Body of pancreas (tissue), 4 donors: ENCODE measurements at regions not wholly inside any gene's neighbourhood (a gene's known extent, or its start where the extent isn't known, plus 50 kb on each side); places are given as distances from the start of the nearest gene placed in this dataset.

Experiments used
- ATAC-seq: fragments of 150-250 bp; one replicate; pipeline ENCODE4 v1.9.1; 2016
- DNase-seq, 4 donors: peaks; one replicate each; pipeline ENCODE4 v3.0.0-alpha.2; 2019
- H3K27ac ChIP-seq, 4 donors: fragments of 200-600 bp; sonication (generic); 1 replicate in 3 of 4; 2 replicates in 1 of 4; pipeline versions ENCODE4 v1.5.1 to v1.6.1; 2016 to 2019; ENCODE audit warnings: mild to moderate bottlenecking in 1 of 4, mixed read lengths in 1 of 4, moderate library complexity in 1 of 4
- H3K27me3 ChIP-seq, 2 donors: fragments of 200-600 bp; sonication (generic); one replicate each; pipeline ENCODE4 v1.6.0; 2016; ENCODE audit warnings: mild to moderate bottlenecking in 1 of 2
- H3K36me3 ChIP-seq, 2 donors: fragments of 200-600 bp; sonication (generic); replicated peaks in 1 of 2; 2 replicates each; pipeline ENCODE4 v1.5.1; 2016; ENCODE audit warnings: low read depth in 2 of 2; ENCODE audit not compliant: insufficient read depth in 1 of 2
- H3K4me1 ChIP-seq: fragments of 200-600 bp; sonication (generic); one replicate; pipeline ENCODE4 v1.6.0; 2016
- H3K4me3 ChIP-seq, 2 donors: fragments of 200-600 bp; sonication (generic); 1 replicate in 1 of 2; 2 replicates in 1 of 2; pipeline ENCODE4 v1.5.1; 2016 to 2019
- H3K9me3 ChIP-seq, 3 donors: fragments of 200-600 bp; sonication (generic); 1 replicate in 2 of 3; 2 replicates in 1 of 3; pipeline ENCODE4 v1.5.1; 2016
- POLR2A ChIP-seq, 3 donors: fragments of 450-650 bp; IDR thresholded peaks; one replicate each; pipeline ENCODE4 v1.6.1; 2016; ENCODE audit warnings: antibody characterized with exemption in 3 of 3, mild to moderate bottlenecking in 2 of 3
- WGBS, 2 donors: methylation state at CpG; one replicate each; pipeline ENCODE4 v1.1.5; 2017; 5-methylcytosine and 5-hydroxymethylcytosine counted together
- intact Hi-C: fragments of 100-400 bp; cut with DNase I; formaldehyde crosslinking; loops from one replicate; pipeline ENCODE4 v1.15.1; 2023
- TF ChIP-seq, protein P1 (sequence below), 7 experiments: fragments of 450-650 bp in 4 of 7; fragments of 200-600 bp in 3 of 7; sonication (generic) in 3 of 7; IDR thresholded peaks; one replicate each; pipeline ENCODE4 v1.5.1; 2016 to 2019; ENCODE audit warnings: antibody characterized with exemption in 7 of 7

DNA sequence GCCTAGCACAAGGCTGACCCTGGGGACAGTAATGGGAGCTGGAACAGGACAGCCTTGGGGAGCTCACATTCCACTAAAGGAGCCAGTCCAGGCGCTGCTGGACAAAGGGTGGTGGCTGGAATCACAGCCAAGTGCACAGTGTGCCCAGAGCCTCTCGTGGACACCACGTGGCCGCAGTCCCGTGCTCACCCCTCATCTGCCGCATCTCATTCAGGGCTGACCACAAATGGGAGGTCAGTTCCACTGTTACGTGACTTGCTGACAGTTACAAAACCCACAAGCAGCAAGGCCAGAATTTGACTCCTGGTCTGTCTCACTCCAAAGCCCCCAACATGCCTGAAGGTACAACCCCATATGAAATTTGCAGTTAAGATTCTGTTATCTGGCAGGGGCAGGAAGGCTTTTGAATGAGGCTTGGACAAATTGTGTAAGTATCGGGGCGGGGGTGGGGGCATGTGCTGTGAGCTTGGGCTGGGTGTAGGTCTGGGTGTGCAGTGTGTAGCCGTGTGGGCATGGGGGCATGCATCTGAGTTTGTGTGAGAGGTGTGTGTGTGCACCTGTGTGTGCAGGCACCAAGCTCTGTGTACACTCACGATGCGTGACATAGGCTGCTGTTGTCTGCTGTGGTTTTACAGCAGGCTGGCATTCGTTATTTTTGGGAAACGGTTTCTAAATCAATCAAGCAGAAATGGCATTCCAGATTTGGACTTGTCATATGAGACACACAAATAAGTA, 301.7 kb downstream of the BRD1 start:
- no peak overlapping the region for H3K4me3 ChIP-seq
- ATAC-seq, result no peak
- intact Hi-C loops, result no loop called here

DNA sequence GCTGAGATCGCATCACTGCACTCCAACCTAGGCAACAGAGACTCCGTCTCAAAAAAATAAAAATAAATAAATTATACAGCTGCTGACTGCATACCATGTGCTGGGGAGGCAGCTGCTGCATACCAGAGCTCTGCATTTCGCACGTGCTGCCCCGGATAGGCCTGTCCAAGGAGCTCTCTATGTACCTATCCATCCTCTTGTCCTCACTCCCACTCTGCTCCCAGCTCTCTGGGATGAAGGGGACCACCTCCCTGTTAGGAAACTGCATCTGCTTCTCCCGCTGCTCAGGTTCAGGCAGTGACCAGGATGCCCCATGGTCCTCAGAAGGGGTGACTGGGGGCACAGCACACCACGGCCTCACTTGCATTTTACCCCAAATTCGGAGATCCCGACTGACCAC, 302.3 kb downstream of the BRD1 start:
- ATAC-seq (no peak), DNase-seq (no peak)
- intact Hi-C loops, result no loop called here
- no peaks in the 10 kb centered on the region for H3K9me3 ChIP-seq
- no peaks in the 10 kb centered on the region for H3K36me3 ChIP-seq
- no peak for TF ChIP-seq POLR2A (IDR thresholded peaks at IDR 0.05)
- TF ChIP-seq, protein P1, sequence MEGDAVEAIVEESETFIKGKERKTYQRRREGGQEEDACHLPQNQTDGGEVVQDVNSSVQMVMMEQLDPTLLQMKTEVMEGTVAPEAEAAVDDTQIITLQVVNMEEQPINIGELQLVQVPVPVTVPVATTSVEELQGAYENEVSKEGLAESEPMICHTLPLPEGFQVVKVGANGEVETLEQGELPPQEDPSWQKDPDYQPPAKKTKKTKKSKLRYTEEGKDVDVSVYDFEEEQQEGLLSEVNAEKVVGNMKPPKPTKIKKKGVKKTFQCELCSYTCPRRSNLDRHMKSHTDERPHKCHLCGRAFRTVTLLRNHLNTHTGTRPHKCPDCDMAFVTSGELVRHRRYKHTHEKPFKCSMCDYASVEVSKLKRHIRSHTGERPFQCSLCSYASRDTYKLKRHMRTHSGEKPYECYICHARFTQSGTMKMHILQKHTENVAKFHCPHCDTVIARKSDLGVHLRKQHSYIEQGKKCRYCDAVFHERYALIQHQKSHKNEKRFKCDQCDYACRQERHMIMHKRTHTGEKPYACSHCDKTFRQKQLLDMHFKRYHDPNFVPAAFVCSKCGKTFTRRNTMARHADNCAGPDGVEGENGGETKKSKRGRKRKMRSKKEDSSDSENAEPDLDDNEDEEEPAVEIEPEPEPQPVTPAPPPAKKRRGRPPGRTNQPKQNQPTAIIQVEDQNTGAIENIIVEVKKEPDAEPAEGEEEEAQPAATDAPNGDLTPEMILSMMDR (IDR thresholded peaks at IDR 0.05), result no peak
- no peaks in the 10 kb centered on the region for H3K27me3 ChIP-seq
- H3K4me1 ChIP-seq, result no peaks in the 10 kb centered on the region
- 50 to 53% methylated on average over 6 to 9 of the region's 9 CpGs for WGBS, 2 donors
- no peak overlapping the region for H3K4me3 ChIP-seq
- H3K27ac ChIP-seq, result no peak overlapping the region

More for the DNA sequence above, 301.7 kb downstream of the BRD1 start:
- 39 to 44% methylated on average over 7 to 14 of the region's 14 CpGs for WGBS, 2 donors
- Histone ChIP-seq H3K4me1 (no peaks in the 10 kb centered on the region), H3K9me3 (no peaks in the 10 kb centered on the region), H3K27ac (no peak overlapping the region), H3K27me3 (no peaks in the 10 kb centered on the region), H3K36me3 (no peaks in the 10 kb centered on the region)
- TF ChIP-seq, protein P1 (IDR thresholded peaks at IDR 0.05), result no peak
- no peak for TF ChIP-seq POLR2A (IDR thresholded peaks at IDR 0.05)
- DNase-seq, result no peak

DNA sequence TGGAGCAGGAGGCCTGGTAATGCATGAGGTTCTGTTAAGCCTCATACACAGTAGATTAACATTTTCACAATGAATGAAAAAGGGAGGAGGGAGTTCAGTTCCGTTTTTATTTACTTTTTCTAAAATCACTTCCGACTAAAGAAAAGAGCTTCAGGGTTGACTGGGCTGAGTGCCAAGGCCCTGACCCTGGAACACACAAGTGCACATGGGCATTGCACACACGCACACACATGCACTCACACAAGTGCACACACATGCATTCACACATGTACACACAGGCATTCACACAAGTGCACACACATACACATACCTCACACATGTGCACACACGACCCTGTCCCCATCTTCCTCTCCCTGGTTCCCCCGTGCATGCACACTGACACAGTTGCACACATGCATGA, 303.3 kb downstream of the BRD1 start:
- Histone ChIP-seq H3K36me3 (no peaks in the 10 kb centered on the region), H3K4me3 (no peak overlapping the region), H3K4me1 (no peaks in the 10 kb centered on the region), H3K27me3 (no peaks in the 10 kb centered on the region), H3K27ac (no peak overlapping the region), H3K9me3 (no peaks in the 10 kb centered on the region)
- ATAC-seq (no peak), DNase-seq (no peak)
- intact Hi-C loops, result no loop called here
- 17 to 25% methylated on average over 5 of the region's 5 CpGs for WGBS, 2 donors
- no peak for TF ChIP-seq POLR2A (IDR thresholded peaks at IDR 0.05)
- TF ChIP-seq, protein P1 (IDR thresholded peaks at IDR 0.05), result no peak

DNA sequence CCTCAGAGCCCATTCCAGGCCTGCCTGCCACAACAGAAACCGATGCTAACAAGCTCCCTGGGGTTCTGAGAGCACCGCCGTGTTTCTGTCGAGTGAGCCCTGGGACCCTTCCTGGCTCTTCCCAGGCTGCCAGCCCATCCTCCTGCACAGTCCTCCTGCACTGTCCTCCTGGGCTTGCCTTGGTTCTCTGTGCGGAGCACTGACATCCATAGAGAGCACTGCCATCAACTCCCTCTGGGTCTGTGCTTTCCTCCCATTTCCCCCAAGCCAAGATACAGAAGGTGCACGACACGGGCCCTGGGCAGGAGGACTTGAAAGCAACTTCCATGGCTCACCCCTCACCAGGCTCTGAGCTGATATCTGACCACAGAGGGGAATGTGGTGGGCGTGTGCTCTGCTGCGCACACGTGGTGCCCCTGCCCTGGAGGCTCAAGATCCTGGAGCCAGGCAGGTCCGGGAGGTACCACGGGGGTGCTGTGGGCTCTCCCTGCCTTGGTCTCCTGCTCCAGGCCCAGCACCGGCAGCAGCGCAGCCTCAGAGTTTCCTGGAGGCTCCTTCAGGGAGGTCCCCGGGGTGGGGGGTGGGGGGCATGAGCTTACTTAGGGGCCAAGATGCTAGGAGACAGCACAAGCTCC, 304.2 kb downstream of the BRD1 start:
- 52 to 63% methylated on average over 7 to 14 of the region's 15 CpGs for WGBS, 2 donors
- TF ChIP-seq, protein P1 (IDR thresholded peaks at IDR 0.05), result no peak
- TF ChIP-seq POLR2A (IDR thresholded peaks at IDR 0.05), result no peak
- no peak for ATAC-seq
- Histone ChIP-seq H3K4me1 (no peaks in the 10 kb centered on the region), H3K9me3 (no peaks in the 10 kb centered on the region), H3K36me3 (no peaks in the 10 kb centered on the region), H3K27me3 (no peaks in the 10 kb centered on the region), H3K27ac (no peak overlapping the region), H3K4me3 (no peak overlapping the region)
- intact Hi-C loops, result no loop called here
- no peak for DNase-seq
